Heart left ventricle (tissue), 16 donors: ENCODE measurements at regions not wholly inside any gene's neighbourhood (a gene's known extent, or its start where the extent isn't known, plus 50 kb on each side); places are given as distances from the start of the nearest gene placed in this dataset.

Experiments
- ATAC-seq, 4 donors: fragments of 200-7000 bp; cut with Tn5 transposase; one replicate each; pipeline ENCODE4 v1.9.1; 2020 to 2022; ENCODE audit warnings: moderate library complexity in 4 of 4, mild to moderate bottlenecking in 3 of 4, moderate number of reproducible peaks in 1 of 4
- DNase-seq, 5 donors: peaks; one replicate each; pipeline ENCODE4 v3.0.0-alpha.2; 2020
- H3K27ac ChIP-seq, 12 donors: fragments of 200-600 bp; sonication (generic) in 4 of 12; one replicate each; pipeline versions ENCODE4 v1.5.0 to v1.8.0; 2016 to 2022; ENCODE audit warnings: mild to moderate bottlenecking in 2 of 12
- H3K27me3 ChIP-seq, 9 donors: fragments of 200-600 bp; sonication (generic) in 2 of 9; one replicate each; pipeline versions ENCODE4 v1.5.1 to v1.8.0; 2016 to 2022; ENCODE audit warnings: mild to moderate bottlenecking in 3 of 9
- H3K36me3 ChIP-seq, 9 donors: fragments of 200-600 bp; sonication (generic) in 2 of 9; one replicate each; pipeline versions ENCODE4 v1.5.0 to v1.8.0; 2018 to 2022; ENCODE audit warnings: mild to moderate bottlenecking in 2 of 9
- H3K4me1 ChIP-seq, 12 donors: fragments of 200-600 bp; sonication (generic) in 4 of 12; one replicate each; pipeline versions ENCODE4 v1.5.0 to v1.8.0; 2016 to 2022; ENCODE audit warnings: mild to moderate bottlenecking in 3 of 12
- H3K4me3 ChIP-seq, 12 donors: fragments of 200-600 bp; sonication (generic) in 4 of 12; one replicate each; pipeline versions ENCODE4 v1.5.0 to v1.8.0; 2017 to 2022; ENCODE audit warnings: mild to moderate bottlenecking in 9 of 12, moderate library complexity in 4 of 12
- H3K9me3 ChIP-seq, 12 donors: fragments of 200-600 bp; sonication (generic) in 4 of 12; one replicate each; pipeline versions ENCODE4 v1.5.0 to v1.8.0; 2016 to 2022; ENCODE audit warnings: mild to moderate bottlenecking in 1 of 12
- CTCF ChIP-seq, 12 donors: fragments of 200-600 bp; sonication (generic) in 4 of 12; IDR thresholded peaks; one replicate each; pipeline versions ENCODE4 v1.5.0 to v1.8.0; 2018 to 2022; ENCODE audit warnings: antibody characterized with exemption in 12 of 12, mild to moderate bottlenecking in 5 of 12
- POLR2A ChIP-seq, 2 donors: fragments of 450-650 bp; IDR thresholded peaks; one replicate each; pipeline ENCODE4 v1.6.1; 2017; ENCODE audit warnings: antibody characterized with exemption in 2 of 2, mild to moderate bottlenecking in 2 of 2, moderate library complexity in 2 of 2
- WGBS, 4 donors: extraction: QIAGEN DNeasy Blood & Tissue Kit in 2 of 4; methylation state at CpG; one replicate each; pipeline versions ENCODE4 v1.1.5 to v1.1.7; 2013 to 2018; 5-methylcytosine and 5-hydroxymethylcytosine counted together
- intact Hi-C, 10 donors: fragments of 100-400 bp; cut with DNase I; formaldehyde crosslinking; loops; one replicate each; pipeline versions ENCODE4 v1.11.1 to v1.14.2; 2022
- donor health status: ischemic (EF 13 %, LVEDD 7.1; RV severe dilation, severe dysfunction).
- donor health status: healthy with polysubstance abuse.
- donor health status: DM: no; HTN: yes; CAD: no.
- donor health status: DM: no; HTN: no; CAD: no.
- donor health status: ischemic (EF 25% LVEDD 6.9; RV normal size, moderate dysfunction).
- donor health status: ischemic (EF 25% LVEDD 5.7; RV mildly dilated, moderate dysfunction).
- donor health status: healthy.
- donor health status: DM: yes; HTN: yes; CAD: no.
- donor health status: ischemic (EF 35%, LVEDD 5.7; RV mildly dilated, moderate dysfunction).
- donor health status: nonischemic (EF 11% LVEDD 7.7; RV severe dilation, severe dysfunction).
- donor health status: DM: yes; HTN: yes; CAD: no.
- donor health status: PGD.
- donor health status: ischemic (EF 29% LVEDD 5.4; RV normal size, mild dysfunction).
- donor health status: nonischemic (EF 23%, LVEDD 6.1; RV moderate dilation, normal function).

GRCh38 chr9:99576002-99576401, 245.7 kb upstream of the NR4A3 start:
- Histone ChIP-seq H3K4me3 (no peak overlapping the region), H3K27ac (no peak overlapping the region), H3K9me3 (no peaks in the 10 kb centered on the region), H3K36me3 (no peaks in the 10 kb centered on the region), H3K27me3 (no peaks in the 10 kb centered on the region), H3K4me1 (peaks cover 0 to 18% (median 8%) of the 10 kb centered on the region in 12 donors)
- intact Hi-C loops, result loop anchor here in 1 of 10 donors (10.0 kb wide), 1 partner anchor 241 kb away; no protein-coding TSS in a partner anchor
- ATAC-seq (no peak), DNase-seq (no peak)
- TF ChIP-seq POLR2A (IDR thresholded peaks at IDR 0.05) (no peak), CTCF (IDR thresholded peaks at IDR 0.05) (no peak)
- 76 to 83% (median 81%) methylated on average over 4 of the region's 4 CpGs for WGBS, 4 donors

- TF ChIP-seq CTCF (IDR thresholded peaks at IDR 0.05) (no peak), POLR2A (IDR thresholded peaks at IDR 0.05) (no peak)
- no peak for DNase-seq
- no peak for ATAC-seq
- 87 to 90% (median 89%) methylated on average over 3 of the region's 3 CpGs for WGBS, 4 donors
- H3K4me3 ChIP-seq, result no peak overlapping the region
- intact Hi-C loops, result loop anchor here in 1 of 10 donors (10.0 kb wide), 1 partner anchor 242 kb away; no protein-coding TSS in a partner anchor
- no peaks in the 10 kb centered on the region for H3K9me3 ChIP-seq
- H3K27ac ChIP-seq, result no peak overlapping the region
- no peaks in the 10 kb centered on the region for H3K36me3 ChIP-seq
- H3K4me1 ChIP-seq, result peaks cover 0 to 20% (median 8%) of the 10 kb centered on the region in 12 donors
- H3K27me3 ChIP-seq, result no peaks in the 10 kb centered on the region
Observed at GRCh38 chr9:99576876-99577275, 244.8 kb upstream of the NR4A3 start.

- DNase-seq (no peak), ATAC-seq (no peak)
- Histone ChIP-seq H3K4me3 (no peak overlapping the region), H3K9me3 (no peaks in the 10 kb centered on the region), H3K27me3 (no peaks in the 10 kb centered on the region), H3K4me1 (peaks cover 0 to 20% (median 8%) of the 10 kb centered on the region in 12 donors), H3K27ac (no peak overlapping the region), H3K36me3 (no peaks in the 10 kb centered on the region)
- WGBS, 4 donors, result 81 to 94% (median 86%) methylated on average over 2 of the region's 2 CpGs
- intact Hi-C loops, result loop anchor here in 1 of 10 donors (10.0 kb wide), 1 partner anchor 243 kb away; no protein-coding TSS in a partner anchor
- no peak for TF ChIP-seq POLR2A (IDR thresholded peaks at IDR 0.05)
- no peak for TF ChIP-seq CTCF (IDR thresholded peaks at IDR 0.05)
Observed at GRCh38 chr9:99577351-99577750, 244.3 kb upstream of the NR4A3 start.

- no peak for TF ChIP-seq POLR2A (IDR thresholded peaks at IDR 0.05)
- TF ChIP-seq CTCF (IDR thresholded peaks at IDR 0.05), result no peak
- no peaks in the 10 kb centered on the region for H3K36me3 ChIP-seq
- DNase-seq, result no peak
- no peaks in the 10 kb centered on the region for H3K9me3 ChIP-seq
- intact Hi-C loops, result loop anchor here in 1 of 10 donors (10.0 kb wide), 1 partner anchor 244 kb away; no protein-coding TSS in a partner anchor
- peaks cover 0 to 20% (median 0%) of the 10 kb centered on the region in 12 donors for H3K4me1 ChIP-seq
- H3K27ac ChIP-seq, result no peak overlapping the region
- H3K27me3 ChIP-seq, result no peaks in the 10 kb centered on the region
- no peak for ATAC-seq
- H3K4me3 ChIP-seq, result no peak overlapping the region
- 97 to 100% (median 98%) methylated on average over 1 of the region's 1 CpG for WGBS, 4 donors
Observed at GRCh38 chr9:99578666-99579065, 243.0 kb upstream of the NR4A3 start.
